NOMO-1 treated with DMSO at 0.1 percent for 48 hours (cell line): ENCODE measurements at regions not wholly inside any gene's neighbourhood (a gene's known extent, or its start where the extent isn't known, plus 50 kb on each side); places are given as distances from the start of the nearest gene placed in this dataset.

Experiments used
- DNase-seq: peaks from one replicate; lab custom pipeline; 2025; ENCODE audit not compliant: unreplicated experiment; lab: John Stamatoyannopoulos, UW

DNA sequence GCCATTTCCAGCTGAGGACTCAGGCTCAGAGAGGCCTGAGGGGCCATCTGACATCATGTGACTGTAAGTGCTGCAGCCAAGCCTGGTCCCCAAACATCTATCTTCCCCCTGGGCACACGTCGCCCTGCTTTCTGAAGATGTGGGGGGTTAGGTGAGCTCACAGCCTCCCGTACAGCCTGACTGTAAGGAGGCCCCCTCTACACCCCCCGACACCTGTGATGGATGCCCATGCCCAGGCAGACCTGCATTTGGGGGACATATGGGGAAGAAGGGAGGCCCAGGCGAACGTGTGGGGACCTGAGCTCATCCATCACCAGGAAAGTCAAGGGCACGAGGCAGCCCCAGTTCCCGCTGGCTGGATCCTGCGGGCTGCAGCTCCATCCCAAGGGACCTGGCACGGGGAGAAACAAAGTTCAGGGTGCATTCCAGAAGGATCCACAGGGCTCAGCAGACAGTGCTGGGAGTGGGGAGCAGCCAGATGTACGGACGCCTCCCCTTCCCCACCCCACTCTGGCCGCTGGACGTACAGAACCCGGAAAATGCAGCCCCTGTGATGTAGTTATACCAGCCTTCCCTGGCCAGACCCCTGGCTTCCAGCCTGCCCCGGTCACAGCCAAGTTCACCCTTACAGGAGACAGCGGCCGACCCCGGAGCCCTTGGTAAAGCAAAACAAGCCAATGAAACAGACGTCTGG, 1431.4 kb downstream of the BRD1 start:
- no peak for DNase-seq

DNA sequence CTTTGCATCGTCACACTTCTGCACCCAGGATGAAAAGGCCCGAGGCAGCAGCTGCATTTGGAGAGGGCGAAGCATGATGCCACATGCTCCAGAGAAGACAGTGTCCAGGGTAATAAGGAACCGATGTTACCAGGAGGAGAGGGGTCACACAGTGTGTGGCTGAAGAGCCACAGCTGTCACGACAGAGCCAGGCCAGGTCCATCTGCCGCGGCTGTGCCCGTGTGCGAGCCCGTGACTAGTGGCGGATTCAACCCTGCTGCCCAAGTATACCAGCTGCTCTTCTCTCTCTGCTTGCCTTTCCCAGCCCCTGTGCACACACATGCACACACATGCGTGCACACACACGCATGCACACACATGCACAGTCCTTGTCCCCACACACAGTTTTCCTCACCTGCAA, 1432.5 kb downstream of the BRD1 start:
- DNase-seq = no peak

DNA sequence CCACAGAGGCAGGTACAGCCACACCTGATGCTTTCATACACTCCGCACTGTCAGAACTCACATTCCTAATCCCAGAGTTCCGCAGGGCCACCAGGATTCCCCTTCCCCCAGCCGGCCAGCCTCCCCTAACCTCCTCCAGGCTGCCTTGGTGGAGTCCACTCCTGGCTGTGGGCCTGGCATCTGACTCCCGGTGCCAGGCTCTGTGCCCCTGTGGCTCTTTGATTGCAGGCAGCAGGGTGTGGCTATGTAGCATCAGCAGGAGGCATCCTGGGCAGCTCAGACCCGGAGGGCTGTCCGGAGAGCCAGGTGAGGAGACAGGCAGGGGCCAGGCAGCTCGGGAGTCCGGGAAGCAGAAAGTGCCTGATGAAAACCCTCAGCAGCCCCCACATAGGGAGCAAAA, 1432.9 kb downstream of the BRD1 start:
- no peak for DNase-seq

DNA sequence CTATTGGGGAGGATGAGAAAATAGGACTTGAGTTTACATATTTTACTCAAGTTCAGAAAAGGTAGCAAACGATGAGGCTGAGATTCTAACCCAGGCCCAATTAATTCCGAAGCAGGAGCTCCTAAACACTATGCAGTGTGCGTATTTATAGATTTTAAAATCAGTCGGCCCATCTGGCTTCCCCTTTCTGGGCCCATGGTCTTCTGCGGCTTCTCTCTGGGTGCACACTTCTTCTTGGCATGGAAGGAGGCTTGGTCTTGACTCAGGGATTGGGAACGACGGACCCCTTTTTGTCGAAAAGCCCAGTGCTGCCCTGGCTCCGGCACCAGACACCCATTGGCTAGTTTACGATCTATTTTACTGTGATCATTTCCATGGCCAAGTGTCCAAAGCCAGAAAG, 1433.8 kb downstream of the BRD1 start:
- DNase-seq = no peak

DNA sequence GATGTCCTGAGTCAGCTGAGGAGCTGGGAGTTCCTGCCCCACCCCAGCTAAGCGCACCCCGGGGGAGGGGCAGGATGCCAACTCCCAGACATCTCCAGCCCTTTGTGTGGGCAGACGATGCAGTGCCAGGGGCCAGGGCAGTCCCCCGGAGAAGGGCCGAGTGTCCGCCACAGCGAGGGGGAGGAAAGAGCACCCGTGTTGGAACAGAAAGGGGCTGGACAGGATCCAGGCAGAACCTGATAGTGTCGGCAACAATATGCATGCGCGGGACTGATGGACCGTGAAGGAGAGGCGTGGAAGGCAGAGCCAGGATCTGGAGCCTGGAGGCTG, 1434.7 kb downstream of the BRD1 start:
- no peak for DNase-seq

DNA sequence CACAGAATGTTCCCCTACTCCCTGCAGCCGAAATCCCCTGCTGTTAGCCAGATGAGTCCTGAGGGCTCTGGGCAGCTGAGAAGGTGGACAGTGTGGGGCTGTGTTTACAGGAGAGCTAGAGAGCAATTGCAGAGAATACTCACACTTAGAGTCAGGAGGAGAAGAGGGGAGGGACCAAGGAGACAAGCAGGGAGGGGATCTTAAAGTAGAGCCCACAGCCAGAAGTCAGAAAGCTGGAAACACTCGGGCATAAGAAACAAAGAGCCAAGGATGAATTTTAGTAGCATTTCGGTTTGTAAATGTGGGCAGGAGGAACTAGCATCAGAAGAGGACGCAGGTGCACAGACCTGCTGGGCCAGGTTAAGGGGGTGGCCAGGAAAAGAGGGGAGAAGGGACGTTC, 1435.9 kb downstream of the BRD1 start:
- no peak for DNase-seq

DNA sequence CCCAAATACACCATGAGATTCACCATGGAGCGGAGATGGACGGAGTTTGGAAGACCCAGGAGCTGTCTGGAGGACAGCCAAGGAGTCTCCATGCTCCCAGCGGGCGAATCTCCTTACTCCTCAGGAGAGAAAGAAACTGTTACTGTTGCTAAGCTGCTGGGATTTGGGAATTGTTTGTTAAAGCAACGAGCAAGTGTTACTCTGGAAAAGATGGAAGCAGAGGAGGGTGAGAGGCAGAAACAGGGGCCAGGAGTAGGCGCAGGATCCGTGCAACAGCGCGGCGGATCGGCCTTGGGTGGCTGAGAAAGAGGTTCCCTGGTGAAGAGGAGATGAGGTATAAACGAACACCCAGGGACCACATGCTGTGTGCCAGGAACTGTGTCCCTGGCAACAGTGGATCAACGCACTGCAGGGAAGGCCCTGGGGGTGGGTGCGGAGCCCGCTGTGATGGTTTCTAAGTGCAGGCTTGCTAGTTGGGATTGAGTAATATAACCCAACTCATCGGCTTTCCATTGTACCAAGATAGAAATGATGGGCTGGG, 1436.4 kb downstream of the BRD1 start:
- no peak for DNase-seq

DNA sequence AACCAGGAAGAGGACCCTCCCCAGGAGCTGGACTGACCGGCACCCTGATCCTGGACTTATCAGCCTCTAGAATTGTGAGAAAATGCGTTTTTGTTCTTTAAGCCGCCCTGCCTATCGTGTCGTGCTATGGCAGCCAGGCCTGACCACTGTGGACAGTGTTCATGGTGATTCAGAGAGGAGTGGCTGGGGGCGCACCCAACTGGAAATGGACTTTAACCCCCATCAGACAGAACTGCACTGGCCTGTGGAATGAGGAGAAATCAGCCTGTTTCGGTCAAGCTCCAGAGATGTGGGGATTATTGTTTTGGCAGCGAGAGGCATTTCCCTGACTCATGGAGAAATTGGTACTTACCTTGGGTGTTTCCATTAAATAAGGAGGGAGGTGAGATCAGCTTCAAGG, 1437.8 kb downstream of the BRD1 start:
- no peak for DNase-seq

DNA sequence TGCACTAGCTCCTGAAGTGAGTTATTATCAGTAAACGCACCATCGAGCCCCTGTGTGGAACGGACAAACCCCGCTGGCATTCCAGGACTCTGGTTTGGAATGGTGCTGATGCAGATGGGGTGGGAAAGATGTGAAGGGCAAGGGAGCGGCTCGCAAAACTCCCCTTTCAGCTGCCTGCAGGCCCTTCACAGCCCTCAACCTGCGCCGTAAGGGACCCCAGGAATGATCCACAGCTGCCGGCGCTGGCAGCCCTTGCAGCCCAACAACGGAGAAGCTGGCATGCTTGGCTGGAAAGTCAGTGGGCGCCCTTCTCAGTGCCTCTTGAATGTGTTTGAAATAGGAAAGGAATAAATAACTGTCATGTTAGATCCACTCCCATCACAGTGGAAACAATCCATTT, 1445.5 kb downstream of the BRD1 start:
- DNase-seq = no peak

DNA sequence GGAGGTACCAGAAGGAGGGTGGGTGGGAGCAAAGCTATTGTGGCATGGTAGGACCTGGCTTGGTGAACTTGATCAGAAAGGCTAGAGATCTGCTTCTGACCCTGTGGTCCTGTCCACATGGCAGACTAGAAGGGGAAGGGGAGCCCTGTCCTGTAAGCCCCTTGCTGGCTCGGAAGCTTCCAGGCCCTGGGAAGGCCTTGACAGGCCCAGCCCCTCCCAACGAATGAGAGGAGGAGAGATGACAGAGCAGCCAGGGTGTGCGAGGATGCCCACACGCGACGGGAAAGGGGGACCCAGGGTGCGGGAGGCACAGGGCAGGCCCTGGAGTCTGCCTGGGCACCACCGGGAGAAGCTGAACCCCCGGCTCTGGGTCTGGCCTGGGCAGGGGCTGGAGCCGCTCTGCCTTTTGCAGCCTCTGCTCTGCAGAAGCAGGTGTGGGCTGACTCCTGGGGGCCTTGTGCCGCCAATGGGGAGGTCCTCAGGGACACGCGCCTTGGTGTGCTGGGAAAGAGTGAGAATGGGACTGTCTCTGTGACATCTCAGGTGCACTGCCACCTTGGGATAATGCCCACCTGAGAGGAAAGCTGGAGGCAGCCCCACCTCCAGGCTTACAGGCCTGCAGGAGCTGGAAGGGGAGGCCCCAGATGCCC, 1447.5 kb downstream of the BRD1 start:
- DNase-seq = no peak

DNA sequence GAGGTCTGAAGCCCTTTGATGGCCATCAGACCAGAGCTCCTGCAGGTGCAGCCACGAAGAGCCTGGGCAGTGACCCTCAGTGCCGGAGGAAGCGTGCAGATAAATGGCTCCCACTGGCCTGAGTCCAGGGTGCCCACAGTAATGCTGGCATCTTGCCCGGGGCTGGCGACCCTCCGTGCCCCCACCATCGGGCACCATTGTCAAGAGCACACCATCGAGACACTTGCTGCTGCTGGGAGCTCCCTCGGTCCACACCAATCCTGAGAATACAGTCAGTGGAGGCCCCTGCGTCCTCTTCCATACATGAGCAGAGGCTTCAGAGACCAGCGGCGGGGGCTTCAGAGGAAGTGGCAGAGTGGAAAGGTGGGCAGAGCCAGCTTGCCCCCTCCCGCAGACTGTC, 1448.3 kb downstream of the BRD1 start:
- DNase-seq = no peak

DNA sequence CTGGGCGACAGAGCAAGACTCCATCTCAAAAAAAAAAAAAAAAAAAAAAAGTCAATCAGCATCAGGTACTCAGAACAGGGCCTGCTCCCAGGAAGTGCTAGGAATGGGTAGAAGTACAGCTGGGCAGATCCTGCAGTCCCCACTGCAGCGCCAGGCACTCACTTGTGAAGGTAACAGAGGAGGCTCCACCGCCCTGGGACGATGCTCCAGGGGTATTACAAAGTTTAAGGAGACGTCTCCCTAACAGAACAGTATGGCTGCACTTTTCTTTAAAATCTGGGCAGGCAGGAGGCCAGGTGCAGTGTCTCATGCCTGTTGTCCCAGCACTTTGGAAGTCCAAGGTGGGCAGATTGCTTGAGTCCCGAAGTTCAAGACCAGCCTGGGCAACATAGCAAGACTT, 1449.0 kb downstream of the BRD1 start:
- no peak for DNase-seq

DNA sequence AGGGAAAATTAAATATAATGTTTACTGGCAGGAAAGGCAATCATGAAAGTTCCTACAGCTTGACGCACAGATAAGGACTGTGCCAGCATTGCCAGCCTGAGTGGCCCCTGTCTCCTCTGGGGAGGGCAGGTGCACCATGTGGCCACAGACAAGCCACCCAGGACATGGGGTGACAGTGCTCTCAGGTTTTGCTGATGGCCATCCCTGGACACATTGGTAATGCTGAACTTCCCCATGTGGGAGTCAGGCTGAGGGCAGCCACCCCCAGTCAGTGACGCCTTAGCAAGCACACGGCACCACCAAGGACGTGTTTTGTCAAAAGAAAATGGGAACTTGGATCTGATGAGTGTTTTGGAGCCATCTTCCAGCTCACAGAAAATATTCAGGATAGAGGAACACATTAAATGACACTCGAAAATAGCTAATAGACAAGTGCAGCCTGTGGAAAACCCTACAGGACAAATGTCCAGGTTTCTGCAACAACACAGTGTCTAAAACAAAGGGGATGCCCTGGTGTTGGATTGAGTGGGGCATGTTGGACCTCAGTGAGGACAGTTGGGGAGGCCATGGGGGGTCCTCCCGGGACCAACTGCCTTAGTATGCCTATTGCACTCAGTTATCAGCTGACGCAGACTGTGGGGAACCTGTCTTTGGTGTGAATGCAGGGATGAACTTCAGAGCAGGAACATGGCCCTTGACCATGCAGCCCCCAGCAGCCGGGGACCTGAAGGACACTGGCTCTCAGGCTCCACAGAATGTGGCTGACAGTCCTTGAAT, 1450.5 kb downstream of the BRD1 start:
- DNase-seq = no peak

DNA sequence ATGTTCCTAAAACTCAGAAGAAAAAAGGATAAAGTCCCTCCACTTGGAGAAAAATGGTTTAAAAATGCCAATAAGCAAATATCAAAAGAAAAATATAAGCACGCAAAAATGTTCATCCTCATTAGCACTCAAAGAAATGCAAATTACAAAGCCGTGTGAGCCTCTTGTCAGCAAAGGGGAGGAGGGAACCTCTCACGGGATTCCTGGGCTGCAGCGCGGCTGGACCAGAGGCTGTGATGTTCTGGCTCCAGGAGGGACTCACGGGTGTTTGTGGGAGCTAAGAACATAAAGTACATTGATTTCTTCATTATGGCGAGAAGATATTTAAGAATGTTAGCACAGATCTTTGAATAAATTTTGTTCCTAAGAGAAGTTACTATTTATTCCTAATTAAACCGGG, 1451.2 kb downstream of the BRD1 start:
- DNase-seq = no peak

DNA sequence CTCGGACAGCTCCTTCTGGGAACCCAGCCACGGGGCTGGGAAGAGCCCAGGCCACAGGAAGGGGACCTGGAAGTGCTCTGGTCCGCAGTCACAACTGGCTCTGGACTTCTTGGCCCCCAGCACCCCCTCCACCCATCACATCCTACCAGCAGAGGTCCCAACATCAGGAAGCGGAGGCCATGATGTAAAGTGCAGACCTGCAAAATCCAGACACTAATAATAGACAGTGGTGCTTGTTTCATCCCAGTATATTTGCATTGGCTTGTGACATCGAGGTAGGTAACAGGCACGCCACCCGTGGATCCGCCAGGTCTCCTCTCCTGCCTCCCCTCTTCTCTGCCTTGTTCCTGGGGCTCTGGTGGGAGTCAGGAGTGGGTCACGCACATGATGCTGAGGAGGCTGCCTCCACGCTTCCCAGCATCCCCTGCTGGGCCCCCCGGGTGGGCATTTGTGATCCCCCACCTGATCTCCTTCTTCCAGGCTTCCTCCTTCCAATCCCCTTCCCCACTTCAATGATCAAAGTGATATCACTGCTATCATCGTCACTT, 1454.0 kb downstream of the BRD1 start:
- no peak for DNase-seq

DNA sequence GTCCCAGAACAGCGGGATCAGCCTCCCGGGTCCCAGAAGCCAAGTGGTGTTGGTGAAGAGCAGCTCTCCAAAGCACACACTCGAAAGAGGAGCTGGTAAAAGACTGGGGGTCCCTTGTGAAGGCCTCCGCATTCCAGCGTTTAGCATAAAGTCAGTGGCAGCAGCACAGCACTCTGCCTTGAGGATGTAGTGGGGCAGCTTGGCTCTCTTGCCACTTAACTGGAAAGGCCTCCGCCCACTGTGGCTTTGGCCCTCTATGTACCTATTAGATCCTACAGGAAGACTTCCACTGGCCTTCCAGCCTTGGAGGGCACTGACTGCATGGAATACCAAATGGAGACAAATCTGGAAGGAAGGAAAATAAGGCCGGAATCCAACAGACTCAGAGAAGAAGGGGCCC, 1455.3 kb downstream of the BRD1 start:
- DNase-seq = no peak

DNA sequence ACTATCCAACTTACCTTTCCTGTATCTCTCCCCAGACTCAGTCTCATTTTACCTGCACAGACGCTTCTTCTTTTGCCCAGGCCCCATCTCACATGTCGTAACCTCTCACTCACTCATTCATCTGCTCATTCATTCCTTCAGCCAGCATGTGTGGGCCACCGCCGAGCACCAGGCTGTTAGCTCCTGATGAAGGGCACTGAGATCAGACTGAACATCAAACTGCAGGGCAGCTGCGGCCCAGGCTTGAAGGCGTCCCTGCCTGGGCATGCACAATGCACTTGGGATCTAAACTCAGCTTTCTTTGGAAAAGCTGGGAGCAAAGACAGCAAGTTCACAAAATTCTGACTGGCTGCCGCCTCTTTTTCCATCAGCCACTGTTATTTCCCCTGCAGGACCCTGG, 1456.3 kb downstream of the BRD1 start:
- no peak for DNase-seq

DNA sequence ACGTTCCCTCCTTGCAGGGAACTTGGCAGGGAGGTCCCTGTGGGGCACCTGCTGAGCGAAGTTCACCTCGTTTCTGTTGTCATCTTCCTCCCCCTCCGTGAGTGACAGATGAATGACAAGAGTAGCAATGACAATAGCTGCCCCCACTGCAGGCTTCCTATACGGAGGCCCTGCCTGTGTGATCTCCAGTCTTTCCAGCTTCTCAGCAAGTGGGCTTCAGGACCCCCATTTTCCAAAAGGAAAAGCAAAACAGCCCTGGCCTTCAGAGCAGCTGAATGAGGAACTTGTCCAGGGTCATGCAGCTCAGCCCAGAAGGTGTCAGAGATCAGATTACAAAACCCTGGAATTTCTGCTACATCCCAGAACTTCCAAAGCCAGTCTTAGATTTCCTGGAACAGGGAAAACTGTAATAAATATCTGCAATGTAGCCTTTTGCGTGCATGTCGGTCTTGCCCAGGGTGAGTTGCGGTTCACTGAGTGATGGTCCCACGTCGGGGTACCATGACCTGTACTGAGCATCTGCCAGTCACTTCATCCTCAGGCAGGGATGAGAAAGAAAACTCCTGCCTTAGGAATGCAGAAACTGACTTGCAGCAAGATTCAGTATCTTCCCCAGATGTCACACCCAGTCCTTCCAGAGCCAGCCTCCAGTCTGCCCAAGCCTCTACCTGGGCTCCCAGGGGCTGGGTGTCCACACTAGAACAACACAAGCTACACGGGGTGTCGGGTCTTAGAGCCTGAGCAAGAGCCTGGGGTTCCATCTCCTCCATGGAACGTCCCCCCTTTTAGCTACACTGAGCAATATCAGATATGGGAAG, 1457.0 kb downstream of the BRD1 start:
- no peak for DNase-seq

DNA sequence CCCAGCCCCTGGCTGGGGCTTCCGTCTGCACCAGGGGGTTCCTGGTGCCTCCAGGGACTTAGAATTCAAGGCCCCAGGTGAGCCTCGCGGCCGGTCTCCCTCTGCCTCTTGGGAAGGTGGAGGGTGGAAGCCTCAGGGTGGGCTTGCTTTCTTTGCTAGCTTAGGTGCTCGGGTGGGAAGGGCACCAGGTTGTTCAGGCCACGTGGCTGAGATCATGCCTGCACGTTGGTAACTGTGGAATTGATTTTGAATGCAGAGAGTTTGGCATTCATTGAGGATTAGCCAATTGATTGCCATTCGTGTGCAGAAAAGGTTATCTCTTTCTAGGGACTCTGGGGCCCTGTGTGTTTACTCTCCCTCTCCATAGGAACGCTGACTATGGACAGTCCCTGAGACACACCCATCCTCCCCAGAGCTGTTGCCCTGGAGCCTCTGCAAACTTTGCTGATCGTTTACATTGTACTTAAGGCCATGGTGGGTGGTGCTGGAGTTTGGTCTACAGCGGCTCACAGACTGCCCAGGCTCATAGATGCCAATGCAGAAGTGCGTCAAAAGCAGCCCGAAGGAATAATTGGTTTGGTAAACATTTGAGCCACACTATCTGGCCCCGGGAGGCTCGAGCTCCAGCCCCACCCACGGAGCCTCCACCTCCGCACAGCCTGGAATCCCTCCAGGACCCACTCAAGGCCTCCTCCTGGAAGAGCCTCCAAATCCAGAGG, 1457.7 kb downstream of the BRD1 start:
- no peak for DNase-seq

DNA sequence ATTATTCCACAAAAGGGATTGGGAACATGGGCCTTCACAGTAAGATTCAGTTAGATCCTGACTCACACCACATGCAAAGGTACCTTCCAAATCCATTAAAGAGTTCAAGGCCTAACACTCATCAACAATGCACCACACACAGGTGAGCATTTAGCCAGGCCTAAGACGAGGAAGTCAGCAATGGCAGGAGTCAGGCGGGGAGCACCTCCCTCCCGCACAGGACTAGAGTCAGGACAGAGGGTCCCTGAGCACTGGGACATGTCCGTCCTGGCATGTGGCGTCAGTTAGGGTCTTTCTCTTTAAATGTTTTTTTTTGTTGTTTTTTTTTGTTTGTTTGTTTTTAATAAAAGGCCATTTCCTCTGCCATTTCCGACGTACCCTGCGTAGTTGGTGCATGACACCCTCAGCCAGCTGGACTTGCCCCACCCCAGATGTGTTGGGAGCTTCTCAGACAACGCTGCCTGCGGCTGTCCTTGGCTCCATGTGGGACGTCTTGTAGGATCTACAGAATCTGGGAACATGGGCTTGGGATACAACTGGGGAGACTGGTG, 1458.6 kb downstream of the BRD1 start:
- no peak for DNase-seq
